SIG-M5 treated with dmso at 0.1 percent for 504 hours (cell line): ENCODE measurements at regions not wholly inside any gene's neighbourhood (a gene's known extent, or its start where the extent isn't known, plus 50 kb on each side); places are given as distances from the start of the nearest gene placed in this dataset.
A peak's percentile ranks its signal among the peaks of the same experiment; 100 is the strongest.
"Not testable (repeated sequence)": the region's sequence is repeated elsewhere in the genome, so short reads cannot be mapped to it uniquely, and the experiment has no call there.

Source experiments
- DNase-seq: peaks from one replicate; lab custom pipeline; 2025; ENCODE audit not compliant: unreplicated experiment; lab: John Stamatoyannopoulos, UW

- no peak for DNase-seq
These were observed 626.1 kb upstream of the ID4 start for GRCh38 chr6:19210849-19211590.

- DNase-seq: no peak
These were observed 622.9 kb upstream of the ID4 start for GRCh38 chr6:19214231-19214630.

GRCh38 chr6:19219931-19220330 lies 617.2 kb upstream of the ID4 start:
- DNase-seq: no peak

GRCh38 chr6:19231878-19232561 lies 605.1 kb upstream of the ID4 start:
- no peak for DNase-seq

GRCh38 chr6:19245656-19246055 lies 591.5 kb upstream of the ID4 start:
- no peak for DNase-seq

GRCh38 chr6:19247181-19247580 lies 590.0 kb upstream of the ID4 start:
- not testable (repeated sequence) for DNase-seq

GRCh38 chr6:19256123-19256522 lies 581.0 kb upstream of the ID4 start:
- not testable (repeated sequence) for DNase-seq

- DNase-seq: no peak
These were observed 575.5 kb upstream of the ID4 start for GRCh38 chr6:19261642-19262041.

- DNase-seq: peak; percentile 20
These were observed 569.1 kb upstream of the ID4 start for GRCh38 chr6:19268117-19268516.

GRCh38 chr6:19268718-19269117 lies 568.5 kb upstream of the ID4 start:
- no peak for DNase-seq

- peak; percentile 60 for DNase-seq
These were observed 567.8 kb upstream of the ID4 start for GRCh38 chr6:19269341-19269898.

- DNase-seq: no peak
These were observed 566.6 kb upstream of the ID4 start for GRCh38 chr6:19270616-19271015.

GRCh38 chr6:19279273-19279684 lies 557.9 kb upstream of the ID4 start:
- no peak for DNase-seq

- DNase-seq: no peak
These were observed 549.2 kb upstream of the ID4 start for GRCh38 chr6:19287928-19288327.

- no peak for DNase-seq
These were observed 547.7 kb upstream of the ID4 start for GRCh38 chr6:19289457-19289856.

GRCh38 chr6:19297880-19298279 lies 539.3 kb upstream of the ID4 start:
- DNase-seq: no peak

- no peak for DNase-seq
These were observed 538.7 kb upstream of the ID4 start for GRCh38 chr6:19298421-19298820.

GRCh38 chr6:19299129-19299528 lies 538.0 kb upstream of the ID4 start:
- no peak for DNase-seq

- no peak for DNase-seq
These were observed 535.2 kb upstream of the ID4 start for GRCh38 chr6:19301980-19302379.

GRCh38 chr6:19303383-19303782 lies 533.8 kb upstream of the ID4 start:
- no peak for DNase-seq

- no peak for DNase-seq
These were observed 527.5 kb upstream of the ID4 start for GRCh38 chr6:19309661-19310060.

GRCh38 chr6:19311786-19312185 lies 525.4 kb upstream of the ID4 start:
- DNase-seq: no peak
